ENCODE measurements at regions not wholly inside any gene's neighbourhood (a gene's known extent, or its start where the extent isn't known, plus 50 kb on each side); places are given as distances from the start of the nearest gene placed in this dataset.

DNA sequence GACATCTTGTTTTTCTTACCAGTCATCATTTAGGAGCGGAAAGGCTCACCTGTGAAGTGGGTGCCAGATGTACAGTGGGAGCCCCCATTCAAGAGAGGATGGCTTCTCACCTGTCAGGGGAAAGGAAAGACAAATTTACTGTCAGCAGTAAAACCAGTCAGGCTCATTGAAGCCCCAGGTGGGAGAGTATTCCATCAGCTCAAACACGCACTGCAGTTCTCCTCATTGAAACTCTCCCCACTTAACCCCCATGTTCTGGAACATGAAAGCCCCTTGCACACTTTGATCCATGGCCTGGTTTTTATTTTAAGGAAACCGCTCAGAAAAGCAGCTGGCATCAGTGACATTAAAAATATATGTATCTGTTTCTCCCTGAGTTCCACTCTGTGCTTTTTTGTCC, 401.1 kb upstream of the ZNF507 start:
- BruUV-seq (replicated peaks): no TSS peak
- no peaks in the 10 kb centered on the region for H3K4me1 Mint-ChIP-seq (ENCODE audit: insufficient read depth, unreplicated experiment)

DNA sequence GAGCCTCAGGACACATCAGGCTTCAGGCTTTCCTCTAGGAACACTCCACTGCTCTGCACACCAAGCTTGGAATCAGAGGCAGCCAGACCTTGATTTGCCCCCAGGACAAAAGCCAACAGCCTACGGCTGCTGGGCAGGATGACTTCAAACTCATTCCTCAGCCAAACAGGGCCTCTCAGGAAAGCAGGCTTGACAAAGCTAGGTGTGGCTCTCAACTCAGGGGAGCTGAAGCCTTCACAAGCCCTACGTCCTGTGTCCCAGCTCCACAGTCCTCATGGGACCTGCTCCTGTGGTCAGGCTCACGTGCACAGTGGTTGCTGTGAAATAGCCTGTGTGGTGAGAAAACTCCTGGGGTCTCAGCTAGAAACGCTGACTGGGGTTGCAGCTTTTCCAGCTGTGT, 398.9 kb upstream of the ZNF507 start:
- Mint-ChIP-seq H3K4me3 (ENCODE audit: unreplicated experiment) (no peak overlapping the region), H3K4me1 (ENCODE audit: insufficient read depth, unreplicated experiment) (no peaks in the 10 kb centered on the region), H3K36me3 (ENCODE audit: insufficient read depth, unreplicated experiment) (no peaks in the 10 kb centered on the region), H3K27ac (ENCODE audit: low read depth, unreplicated experiment) (no peak overlapping the region), H3K9me3 (ENCODE audit: unreplicated experiment) (peaks cover 8% of the 10 kb centered on the region), H3K27me3 (ENCODE audit: insufficient read depth, unreplicated experiment) (no peaks in the 10 kb centered on the region)
- ChIA-PET CTCF (interaction anchor here (0.7 kb wide), 1 partner anchor 1268 kb away, joined by 3 read pairs; no protein-coding TSS in a partner anchor), POLR2A (no interaction called here)
- TF ChIP-seq, protein P1, sequence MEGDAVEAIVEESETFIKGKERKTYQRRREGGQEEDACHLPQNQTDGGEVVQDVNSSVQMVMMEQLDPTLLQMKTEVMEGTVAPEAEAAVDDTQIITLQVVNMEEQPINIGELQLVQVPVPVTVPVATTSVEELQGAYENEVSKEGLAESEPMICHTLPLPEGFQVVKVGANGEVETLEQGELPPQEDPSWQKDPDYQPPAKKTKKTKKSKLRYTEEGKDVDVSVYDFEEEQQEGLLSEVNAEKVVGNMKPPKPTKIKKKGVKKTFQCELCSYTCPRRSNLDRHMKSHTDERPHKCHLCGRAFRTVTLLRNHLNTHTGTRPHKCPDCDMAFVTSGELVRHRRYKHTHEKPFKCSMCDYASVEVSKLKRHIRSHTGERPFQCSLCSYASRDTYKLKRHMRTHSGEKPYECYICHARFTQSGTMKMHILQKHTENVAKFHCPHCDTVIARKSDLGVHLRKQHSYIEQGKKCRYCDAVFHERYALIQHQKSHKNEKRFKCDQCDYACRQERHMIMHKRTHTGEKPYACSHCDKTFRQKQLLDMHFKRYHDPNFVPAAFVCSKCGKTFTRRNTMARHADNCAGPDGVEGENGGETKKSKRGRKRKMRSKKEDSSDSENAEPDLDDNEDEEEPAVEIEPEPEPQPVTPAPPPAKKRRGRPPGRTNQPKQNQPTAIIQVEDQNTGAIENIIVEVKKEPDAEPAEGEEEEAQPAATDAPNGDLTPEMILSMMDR (IDR thresholded peaks at IDR 0.05; ENCODE audit: unreplicated experiment): no peak
- no TSS peak for BruUV-seq (replicated peaks)
- DNase-seq (ENCODE audit: unreplicated experiment): no peak
- intact Hi-C loops (cut with micrococcal nuclease): no loop called here

More for the DNA sequence above, 401.1 kb upstream of the ZNF507 start:
- no peak overlapping the region for H3K27ac Mint-ChIP-seq (ENCODE audit: low read depth, unreplicated experiment)
- H3K4me3 Mint-ChIP-seq (ENCODE audit: unreplicated experiment): no peak overlapping the region
- H3K36me3 Mint-ChIP-seq (ENCODE audit: insufficient read depth, unreplicated experiment): no peaks in the 10 kb centered on the region
- TF ChIP-seq, protein P1 (IDR thresholded peaks at IDR 0.05; ENCODE audit: unreplicated experiment): no peak
- intact Hi-C loops (cut with micrococcal nuclease): no loop called here
- no peaks in the 10 kb centered on the region for H3K27me3 Mint-ChIP-seq (ENCODE audit: insufficient read depth, unreplicated experiment)
- no peak for DNase-seq (ENCODE audit: unreplicated experiment)
- peaks cover 3% of the 10 kb centered on the region for H3K9me3 Mint-ChIP-seq (ENCODE audit: unreplicated experiment)
- ChIA-PET CTCF (no interaction called here), POLR2A (no interaction called here)

DNA sequence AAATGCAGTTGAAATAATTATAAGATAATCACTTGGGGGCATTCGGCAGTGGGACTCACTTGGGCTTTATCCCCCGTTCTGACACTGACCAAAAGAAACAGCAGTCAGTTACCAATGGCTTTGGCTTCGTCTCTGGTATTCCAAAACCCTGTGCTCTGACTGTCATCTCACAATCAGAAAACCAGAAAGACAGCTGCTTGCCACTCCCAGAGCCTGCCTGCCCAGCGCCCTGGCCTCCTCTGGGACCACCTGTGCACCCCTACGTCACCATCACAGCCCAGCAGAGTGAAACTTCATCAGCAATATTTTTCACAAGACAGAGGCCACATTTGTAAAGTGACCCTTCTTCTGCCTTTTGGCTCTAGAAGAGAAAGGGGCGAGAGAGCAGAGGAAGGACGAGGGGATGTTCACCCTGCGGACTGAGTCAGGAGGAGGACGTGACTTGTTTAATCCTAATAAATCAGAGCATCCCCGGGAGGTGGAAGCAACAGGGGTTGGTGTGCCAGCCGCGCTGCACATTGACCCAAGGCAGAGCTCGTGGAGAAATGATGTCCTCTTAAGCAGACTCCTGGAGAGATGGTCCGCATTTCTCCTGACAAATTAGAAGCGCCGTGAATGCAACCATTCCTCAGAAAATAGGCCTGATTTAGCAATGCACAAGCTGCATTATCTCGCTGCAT, 397.8 kb upstream of the ZNF507 start:
- Mint-ChIP-seq H3K27ac (ENCODE audit: low read depth, unreplicated experiment) (no peak overlapping the region), H3K36me3 (ENCODE audit: insufficient read depth, unreplicated experiment) (no peaks in the 10 kb centered on the region), H3K9me3 (ENCODE audit: unreplicated experiment) (peaks cover 16% of the 10 kb centered on the region), H3K4me1 (ENCODE audit: insufficient read depth, unreplicated experiment) (no peaks in the 10 kb centered on the region), H3K27me3 (ENCODE audit: insufficient read depth, unreplicated experiment) (no peaks in the 10 kb centered on the region), H3K4me3 (ENCODE audit: unreplicated experiment) (no peak overlapping the region)
- no TSS peak for BruUV-seq (replicated peaks)
- TF ChIP-seq, protein P1 (IDR thresholded peaks at IDR 0.05; ENCODE audit: unreplicated experiment): no peak
- DNase-seq (ENCODE audit: unreplicated experiment): no peak
- POLR2A ChIA-PET: no interaction called here
- intact Hi-C loops (cut with micrococcal nuclease): no loop called here
- CTCF ChIA-PET: interaction anchor here (0.6 kb wide), 1 partner anchor 1847 kb away, joined by 3 read pairs; no protein-coding TSS in a partner anchor

DNA sequence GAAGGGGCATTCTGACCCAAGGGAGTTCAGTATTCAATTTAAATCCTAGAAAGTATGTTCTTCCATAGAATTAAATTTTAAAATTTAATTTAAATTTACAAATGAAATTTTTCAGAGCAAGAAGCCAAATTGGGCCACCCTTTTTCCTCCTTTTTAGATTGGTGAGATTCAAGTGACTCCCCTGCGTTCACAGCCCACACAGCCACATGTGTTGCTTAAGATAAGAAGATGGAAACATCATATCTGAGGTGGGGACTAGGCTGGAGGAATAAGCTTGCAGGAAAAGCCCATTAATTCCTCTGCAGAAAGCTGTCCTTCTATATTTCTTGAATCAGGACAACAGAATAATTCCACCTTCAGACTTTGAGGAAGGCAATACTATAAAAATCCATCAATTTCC, 392.7 kb upstream of the ZNF507 start:
- no peaks in the 10 kb centered on the region for H3K4me1 Mint-ChIP-seq (ENCODE audit: insufficient read depth, unreplicated experiment)
- TF ChIP-seq, protein P1 (IDR thresholded peaks at IDR 0.05; ENCODE audit: unreplicated experiment): no peak
- BruUV-seq (replicated peaks): no TSS peak
- H3K27ac Mint-ChIP-seq (ENCODE audit: low read depth, unreplicated experiment): no peak overlapping the region
- no peaks in the 10 kb centered on the region for H3K36me3 Mint-ChIP-seq (ENCODE audit: insufficient read depth, unreplicated experiment)
- no peaks in the 10 kb centered on the region for H3K27me3 Mint-ChIP-seq (ENCODE audit: insufficient read depth, unreplicated experiment)
- intact Hi-C loops (cut with micrococcal nuclease): no loop called here
- ChIA-PET POLR2A (no interaction called here), CTCF (no interaction called here)
- peaks cover 24% of the 10 kb centered on the region for H3K9me3 Mint-ChIP-seq (ENCODE audit: unreplicated experiment)
- no peak for DNase-seq (ENCODE audit: unreplicated experiment)
- H3K4me3 Mint-ChIP-seq (ENCODE audit: unreplicated experiment): no peak overlapping the region
